Mesothelial cell of epicardium (in vitro differentiated cells): ENCODE measurements at regions not wholly inside any gene's neighbourhood (a gene's known extent, or its start where the extent isn't known, plus 50 kb on each side); places are given as distances from the start of the nearest gene placed in this dataset.

ENCODE experiments used
- DNase-seq, 2 experiments: peaks; one replicate each; pipeline ENCODE4 v3.0.0; 2021; ENCODE audit warnings: low spot score in 2 of 2; ENCODE audit not compliant: unreplicated experiment in 2 of 2
- H3K27ac Mint-ChIP-seq: 2 replicates; pipeline ENCODE4 v1.8.0; 2021; ENCODE audit warnings: mixed read lengths
- H3K27me3 Mint-ChIP-seq: 2 replicates; pipeline ENCODE4 v1.8.0; 2021; ENCODE audit warnings: low read depth, mixed read lengths
- H3K36me3 Mint-ChIP-seq: 2 replicates; pipeline ENCODE4 v1.8.0; 2021; ENCODE audit warnings: mixed read lengths
- H3K4me1 Mint-ChIP-seq: 2 replicates; pipeline ENCODE4 v1.8.0; 2021; ENCODE audit warnings: mixed read lengths
- H3K4me3 Mint-ChIP-seq: 2 replicates; pipeline ENCODE4 v1.8.0; 2021; ENCODE audit warnings: mild to moderate bottlenecking, moderate library complexity, mixed read lengths
- H3K9me3 Mint-ChIP-seq: 2 replicates; pipeline ENCODE4 v1.8.0; 2021; ENCODE audit warnings: mixed read lengths
- CTCF ChIP-seq: fragments of 200-600 bp; sonication (generic); IDR thresholded peaks from one replicate; pipeline ENCODE4 v1.5.0; 2021; ENCODE audit warnings: antibody characterized with exemption; ENCODE audit not compliant: unreplicated experiment

GRCh38 chr5:57613741-57614140 is 131.1 kb upstream of the ACTBL2 start:
- no peaks in the 10 kb centered on the region for H3K27me3 Mint-ChIP-seq
- no peak for DNase-seq
- H3K27ac Mint-ChIP-seq = peak overlapping the region; percentile 19
- no peak for TF ChIP-seq CTCF
- H3K36me3 Mint-ChIP-seq = no peaks in the 10 kb centered on the region
- H3K4me3 Mint-ChIP-seq = no peak overlapping the region
- H3K9me3 Mint-ChIP-seq = peaks cover 4% of the 10 kb centered on the region
- H3K4me1 Mint-ChIP-seq = peaks cover 30% of the 10 kb centered on the region

DNA sequence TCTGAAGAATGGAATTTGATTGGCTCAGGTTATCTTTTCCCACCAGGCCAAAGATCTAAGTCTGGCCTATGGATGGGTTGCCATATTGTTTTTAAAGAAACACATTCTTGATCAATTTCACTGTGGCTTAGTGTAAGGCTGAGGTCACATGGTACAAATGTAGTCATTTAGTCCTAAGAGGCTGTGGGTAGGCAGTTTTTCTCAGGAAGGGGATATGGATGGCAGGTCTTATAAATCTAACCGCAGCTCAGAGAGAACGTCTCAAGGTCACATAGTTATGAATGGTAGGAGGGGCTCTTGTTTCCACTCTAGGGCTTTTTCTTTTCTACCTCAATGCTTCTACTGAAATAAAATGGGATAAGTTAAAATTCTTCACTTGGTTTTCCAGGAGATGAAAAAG is 128.6 kb upstream of the ACTBL2 start:
- TF ChIP-seq CTCF = no peak
- H3K36me3 Mint-ChIP-seq = peaks cover 3% of the 10 kb centered on the region
- H3K27ac Mint-ChIP-seq = no peak overlapping the region
- H3K4me1 Mint-ChIP-seq = peaks cover 27% of the 10 kb centered on the region
- H3K9me3 Mint-ChIP-seq = peaks cover 12% of the 10 kb centered on the region
- H3K4me3 Mint-ChIP-seq = no peak overlapping the region
- DNase-seq = no peak
- no peaks in the 10 kb centered on the region for H3K27me3 Mint-ChIP-seq

DNA sequence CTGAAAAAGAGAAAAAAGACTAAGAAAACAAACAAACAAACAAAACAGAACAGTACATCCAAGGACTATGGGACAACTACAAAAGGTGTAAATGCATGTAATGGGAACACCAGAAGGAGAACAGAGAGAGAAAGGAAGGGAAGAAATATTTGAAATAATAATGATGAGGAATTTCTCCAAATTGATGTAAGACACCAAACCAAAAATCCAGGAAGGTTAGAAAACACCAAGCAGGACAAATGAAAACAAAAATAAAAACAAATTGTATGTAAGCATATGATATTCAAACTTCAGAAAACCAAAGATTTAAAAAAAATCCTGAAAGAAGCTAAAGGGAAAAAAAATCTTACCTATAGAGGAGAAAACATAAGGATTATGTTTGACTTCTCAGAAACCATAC is 125.9 kb upstream of the ACTBL2 start:
- no peak overlapping the region for H3K4me3 Mint-ChIP-seq
- no peak overlapping the region for H3K27ac Mint-ChIP-seq
- peaks cover 13% of the 10 kb centered on the region for H3K4me1 Mint-ChIP-seq
- no peaks in the 10 kb centered on the region for H3K27me3 Mint-ChIP-seq
- no peak for TF ChIP-seq CTCF
- H3K36me3 Mint-ChIP-seq = peaks cover 3% of the 10 kb centered on the region
- H3K9me3 Mint-ChIP-seq = peaks cover 12% of the 10 kb centered on the region
- DNase-seq = no peak

DNA sequence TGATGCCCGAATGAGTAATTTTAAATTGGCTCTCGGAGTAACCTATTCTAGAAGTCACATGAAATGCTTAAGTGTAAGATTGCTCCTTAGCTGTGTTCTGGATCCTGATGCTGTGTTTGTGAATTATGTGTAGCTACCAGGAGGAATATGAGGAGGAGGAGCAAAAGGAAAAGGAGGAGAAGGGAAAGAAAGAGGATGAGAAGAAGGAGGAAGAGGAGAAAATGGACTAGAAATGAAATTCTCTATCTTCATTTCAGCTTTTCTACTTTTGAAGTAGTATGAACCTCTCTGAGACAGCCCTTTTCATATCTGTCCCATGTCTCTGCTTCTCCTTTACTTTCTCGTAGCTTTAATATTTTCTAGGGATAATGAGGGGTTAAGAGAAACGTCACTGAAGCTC is 119.4 kb upstream of the ACTBL2 start:
- Mint-ChIP-seq H3K4me1 (peaks cover 32% of the 10 kb centered on the region), H3K27me3 (no peaks in the 10 kb centered on the region), H3K36me3 (no peaks in the 10 kb centered on the region), H3K4me3 (no peak overlapping the region), H3K27ac (peak overlapping the region; percentile 81), H3K9me3 (no peaks in the 10 kb centered on the region)
- no peak for DNase-seq
- TF ChIP-seq CTCF = no peak

GRCh38 chr5:57600321-57600720 is 117.7 kb upstream of the ACTBL2 start:
- Mint-ChIP-seq H3K9me3 (no peaks in the 10 kb centered on the region), H3K4me1 (peaks cover 42% of the 10 kb centered on the region), H3K27me3 (no peaks in the 10 kb centered on the region), H3K4me3 (no peak overlapping the region), H3K27ac (peak overlapping the region; percentile 52), H3K36me3 (no peaks in the 10 kb centered on the region)
- no peak for TF ChIP-seq CTCF
- no peak for DNase-seq

DNA sequence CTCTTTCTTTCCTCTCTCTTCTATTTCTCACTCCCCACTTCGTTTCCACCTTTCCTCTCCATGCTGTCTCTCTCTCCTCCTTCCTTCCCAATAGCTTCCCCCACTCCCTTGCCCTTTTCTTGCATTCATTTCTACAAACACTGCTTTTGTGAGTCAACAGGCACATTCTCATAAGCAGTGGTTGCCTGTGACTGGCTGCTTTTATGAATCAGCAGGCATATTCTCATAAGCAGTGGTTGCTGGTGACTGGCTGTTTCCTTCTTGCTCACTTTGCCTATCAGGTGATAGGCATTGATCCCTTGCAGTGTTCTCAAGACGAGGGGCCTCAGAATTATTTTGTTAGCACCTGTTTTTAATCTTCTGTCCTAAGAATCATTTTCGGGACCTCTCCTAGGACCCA is 116.1 kb upstream of the ACTBL2 start:
- no peak for DNase-seq
- no peak overlapping the region for H3K4me3 Mint-ChIP-seq
- no peaks in the 10 kb centered on the region for H3K9me3 Mint-ChIP-seq

More for the DNA sequence above, 116.1 kb upstream of the ACTBL2 start:
- H3K4me1 Mint-ChIP-seq = peaks cover 47% of the 10 kb centered on the region
- H3K27me3 Mint-ChIP-seq = no peaks in the 10 kb centered on the region
- no peak for TF ChIP-seq CTCF
- peak overlapping the region; percentile 17 for H3K27ac Mint-ChIP-seq
- no peaks in the 10 kb centered on the region for H3K36me3 Mint-ChIP-seq
